ENCODE measurements at regions not wholly inside any gene's neighbourhood (a gene's known extent, or its start where the extent isn't known, plus 50 kb on each side); places are given as distances from the start of the nearest gene placed in this dataset.
A peak's percentile ranks its signal among the peaks of the same experiment; 100 is the strongest.

- no peak for DNase-seq (ENCODE audit: low read depth)
These were observed 219.5 kb upstream of the SKOR2 start for GRCh38 chr18:47470941-47471340.

DNA sequence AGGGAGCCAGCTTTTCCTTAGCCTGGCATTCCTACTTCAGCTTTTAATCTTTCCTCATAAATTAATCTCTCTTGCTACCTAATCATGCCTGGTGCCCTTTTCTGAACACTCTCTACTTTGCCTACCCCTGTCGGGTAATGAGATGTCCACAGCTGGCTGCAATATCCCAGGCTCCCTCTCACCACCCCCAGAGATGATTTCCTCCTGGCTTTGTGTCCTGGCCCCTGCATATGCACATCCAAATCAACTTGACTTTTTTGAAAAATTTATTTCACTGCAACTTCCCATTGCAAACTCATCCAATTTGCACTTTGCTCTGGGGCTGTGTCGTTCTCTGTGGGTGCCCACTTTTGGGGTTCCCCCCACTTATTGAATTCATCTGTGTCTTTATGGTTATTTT lies 218.1 kb upstream of the SKOR2 start:
- no peak for DNase-seq (ENCODE audit: low read depth)

DNA sequence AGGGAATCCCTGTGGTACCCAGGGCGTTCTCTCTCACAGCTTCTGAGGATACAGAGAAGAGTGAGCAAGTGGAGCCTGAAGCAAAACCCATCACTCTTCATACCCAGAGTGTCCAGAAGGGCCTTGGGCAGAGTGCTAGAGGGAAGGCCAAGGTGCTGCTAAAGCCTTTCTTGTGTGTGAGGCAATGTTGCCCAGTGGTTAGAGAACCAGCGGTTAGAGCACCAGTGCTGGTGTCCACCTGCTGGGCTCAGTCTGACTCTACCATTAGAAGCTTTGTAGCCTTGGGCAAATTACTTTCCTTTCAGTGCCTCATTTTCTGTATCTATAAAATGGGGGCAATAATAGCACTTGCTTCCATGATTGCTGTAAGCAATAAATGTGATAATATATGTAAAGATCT lies 210.5 kb upstream of the SKOR2 start:
- no peak for DNase-seq (ENCODE audit: low read depth)

DNA sequence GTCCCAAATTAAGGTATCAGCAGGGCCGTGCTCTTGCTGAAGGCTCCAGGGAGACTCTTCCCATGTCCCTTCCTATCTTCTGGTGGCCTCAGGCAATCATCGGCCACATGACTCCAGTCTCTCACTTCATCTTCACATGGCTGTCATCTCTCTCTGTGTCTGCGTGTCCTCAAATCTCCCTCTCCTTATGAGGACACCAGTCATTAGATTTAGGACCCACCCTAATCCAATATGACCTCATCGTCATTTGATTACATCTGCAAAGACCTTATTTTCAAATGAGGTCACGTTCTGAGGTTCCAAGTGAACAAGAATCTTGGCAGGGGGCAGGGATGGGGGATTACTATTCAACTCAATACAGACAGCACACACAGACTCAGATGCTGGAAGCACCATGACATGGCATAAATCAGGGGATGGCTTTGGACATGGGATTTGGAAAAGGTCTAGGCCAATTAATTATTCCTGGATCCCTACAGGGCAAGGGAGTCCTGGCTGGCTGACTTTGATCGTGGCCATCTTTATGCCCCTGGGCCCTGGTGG lies 210.0 kb upstream of the SKOR2 start:
- no peak for DNase-seq (ENCODE audit: low read depth)

DNA sequence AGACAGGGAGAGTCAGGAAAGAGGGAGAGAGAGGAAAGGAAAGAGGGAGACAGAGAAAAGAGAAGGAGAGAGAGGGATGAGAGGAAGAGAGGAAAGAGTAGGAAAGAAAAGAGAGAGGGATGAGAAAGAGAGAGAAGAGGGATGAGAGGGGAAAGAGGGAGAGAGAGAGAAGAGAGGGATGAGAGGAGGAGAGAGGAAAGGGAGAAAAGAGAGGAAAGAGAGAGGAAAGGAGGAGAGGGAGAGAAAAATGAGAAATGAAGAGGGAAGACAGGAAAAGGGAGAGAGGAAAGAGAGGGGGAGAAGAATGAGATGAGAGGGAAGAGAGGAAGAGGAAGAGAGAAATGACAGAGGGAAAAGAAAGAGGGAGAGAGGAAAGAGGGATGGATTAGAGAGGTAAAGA lies 207.0 kb upstream of the SKOR2 start:
- DNase-seq (ENCODE audit: low read depth): no peak

DNA sequence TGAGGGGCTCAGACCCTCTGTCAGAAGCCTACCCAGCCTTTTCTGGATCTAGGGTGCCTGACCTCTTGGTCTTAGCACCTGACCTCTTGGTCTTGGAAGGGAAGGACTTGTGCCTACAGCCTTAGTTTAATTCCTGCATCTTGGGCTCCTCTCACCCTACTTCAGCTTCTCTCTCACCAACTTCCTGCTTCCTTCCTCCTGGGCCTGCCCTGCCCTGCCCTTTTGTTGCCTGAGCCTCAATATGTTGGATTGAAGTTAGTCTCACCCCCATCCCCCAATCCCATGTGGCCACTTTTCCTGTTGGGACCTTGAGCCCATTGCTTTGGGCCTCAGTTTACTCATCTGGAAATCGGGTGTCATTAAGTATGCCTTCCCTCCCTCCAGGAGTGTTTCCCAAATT lies 206.2 kb upstream of the SKOR2 start:
- no peak for DNase-seq (ENCODE audit: low read depth)

DNA sequence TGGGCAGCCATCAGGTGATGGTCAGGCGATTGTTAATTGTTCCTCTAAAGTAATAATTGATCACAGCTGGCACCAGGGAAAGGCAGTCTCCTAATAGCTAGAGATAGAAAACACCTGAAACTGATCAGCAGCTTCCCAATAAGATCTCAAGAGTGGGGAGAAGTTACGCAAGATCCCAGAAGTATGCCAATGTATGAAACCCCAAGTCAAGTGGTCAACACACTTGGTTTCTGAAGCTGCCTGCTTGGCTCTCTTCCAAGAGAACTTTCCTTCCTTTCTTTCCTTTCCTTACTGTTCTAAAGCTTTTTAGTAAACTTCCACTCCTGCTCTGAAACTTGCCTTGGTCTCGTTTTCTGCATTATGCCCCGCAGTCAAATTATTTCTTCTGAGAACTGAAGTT lies 201.6 kb upstream of the SKOR2 start:
- no peak for DNase-seq (ENCODE audit: low read depth)

DNA sequence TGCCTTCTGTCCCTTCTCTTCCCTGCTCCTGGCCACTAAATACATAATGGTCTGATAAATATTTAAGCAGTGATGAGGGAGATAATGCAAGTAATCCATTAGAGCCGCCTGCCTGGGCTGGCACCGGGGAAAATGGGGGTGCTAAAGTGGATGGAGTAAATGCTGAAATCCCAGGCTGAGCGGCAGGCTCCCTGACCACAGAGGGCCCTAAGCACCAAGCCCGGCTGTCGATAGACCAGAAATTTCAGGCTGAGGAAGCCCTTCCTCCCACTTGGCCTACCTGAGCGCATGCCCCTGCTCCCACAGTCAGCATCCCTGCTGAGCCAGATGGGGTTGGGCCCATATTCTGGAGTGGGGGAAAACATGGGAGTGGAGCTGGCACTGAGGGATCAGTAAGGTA lies 197.5 kb upstream of the SKOR2 start:
- no peak for DNase-seq (ENCODE audit: low read depth)

DNA sequence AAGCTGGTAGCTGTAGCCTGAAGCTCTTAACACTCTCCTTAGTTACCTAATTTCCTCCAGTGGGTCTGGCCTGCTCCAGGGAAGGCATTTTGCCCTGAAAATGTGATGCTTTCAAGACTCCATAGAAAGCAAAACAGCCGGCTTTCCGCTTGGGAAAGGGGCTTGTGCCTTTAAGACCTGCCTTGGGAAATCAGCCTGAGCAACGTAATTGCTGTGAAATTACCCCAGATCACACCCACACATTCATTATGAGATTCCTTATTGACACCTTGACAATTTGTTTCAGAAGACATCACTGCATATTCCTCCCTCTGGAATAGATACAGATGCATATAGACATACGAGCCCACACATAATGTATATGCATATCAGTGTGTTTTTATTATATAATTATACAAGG lies 190.5 kb upstream of the SKOR2 start:
- DNase-seq (ENCODE audit: low read depth): no peak

DNA sequence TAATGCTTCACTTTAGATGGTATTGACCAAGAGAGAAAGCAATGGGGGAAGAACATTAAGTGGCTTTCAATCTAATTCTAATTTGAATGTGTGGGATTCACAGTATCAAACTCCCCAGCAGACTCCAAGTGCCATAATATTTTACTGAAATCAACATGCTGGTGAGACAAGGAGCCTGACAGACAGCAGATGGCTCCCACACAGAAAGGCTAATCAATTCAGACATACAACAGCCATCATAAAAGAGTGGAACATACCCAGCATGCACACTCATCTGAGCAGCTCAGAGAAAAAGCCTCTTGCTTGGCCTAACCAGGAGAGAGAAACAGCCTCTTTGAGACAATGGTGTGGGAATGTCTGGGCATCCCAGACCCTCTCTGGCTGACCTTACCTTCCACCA lies 186.5 kb upstream of the SKOR2 start:
- DNase-seq (ENCODE audit: low read depth): no peak

- no peak for DNase-seq (ENCODE audit: low read depth)
These were observed 185.4 kb upstream of the SKOR2 start for GRCh38 chr18:47436871-47437270.

DNA sequence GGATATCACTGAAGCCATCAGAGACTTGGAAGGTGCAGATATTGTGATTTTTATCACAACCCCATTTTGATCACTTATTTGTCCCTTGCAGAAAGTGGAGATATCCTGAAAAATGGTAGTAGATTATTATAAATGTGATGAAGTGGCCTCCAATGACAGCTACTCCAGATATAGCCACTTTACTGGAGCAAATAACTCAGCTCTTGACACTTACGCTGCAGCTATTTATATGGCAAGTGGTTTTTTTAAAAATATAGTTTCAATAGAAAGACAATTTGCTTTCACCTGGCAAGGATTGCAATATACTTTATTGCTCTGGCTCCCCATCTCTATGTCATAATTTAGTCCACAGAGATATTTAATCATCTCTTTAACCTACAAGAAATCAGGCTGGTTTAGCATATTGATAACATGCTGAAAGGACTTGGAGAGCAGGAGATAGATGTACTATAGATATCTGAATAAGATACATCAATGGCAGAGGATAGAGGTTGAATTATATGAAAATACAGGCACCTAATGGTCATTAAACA lies 182.8 kb upstream of the SKOR2 start:
- DNase-seq (ENCODE audit: low read depth): no peak

DNA sequence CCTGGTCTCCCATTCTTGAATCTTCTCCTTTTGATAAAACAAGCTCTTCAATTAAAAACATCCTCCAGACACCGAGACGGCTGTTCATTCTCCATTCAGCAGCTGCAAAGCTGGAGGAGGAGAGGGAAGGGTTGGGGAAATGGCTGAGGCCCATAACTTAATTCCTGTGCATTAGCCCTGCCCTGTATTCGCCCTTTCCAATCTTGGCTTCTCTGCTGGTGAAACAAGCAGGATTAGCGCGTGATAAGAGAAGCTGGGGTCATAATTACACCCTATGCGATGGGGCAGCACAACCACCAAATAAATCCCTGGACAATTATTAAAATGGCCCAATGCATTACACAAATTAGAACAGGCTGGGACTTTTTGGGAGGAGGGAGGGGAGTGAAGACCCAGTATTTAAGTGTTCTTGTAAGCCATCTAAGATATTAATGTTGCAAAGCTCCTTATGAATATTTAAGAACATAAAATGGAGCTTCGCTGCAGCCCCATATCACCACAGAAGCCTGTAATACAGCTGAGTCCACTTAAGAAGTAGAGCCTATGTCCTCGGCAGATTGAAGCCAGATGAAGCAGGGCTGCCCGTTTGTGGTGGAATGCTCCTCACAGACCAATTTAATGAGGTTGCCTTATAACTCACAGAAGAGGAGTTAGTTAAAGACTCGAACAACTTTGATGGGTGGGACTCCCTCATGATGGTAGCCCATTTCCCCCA lies 176.6 kb upstream of the SKOR2 start:
- DNase-seq (ENCODE audit: low read depth): no peak

DNA sequence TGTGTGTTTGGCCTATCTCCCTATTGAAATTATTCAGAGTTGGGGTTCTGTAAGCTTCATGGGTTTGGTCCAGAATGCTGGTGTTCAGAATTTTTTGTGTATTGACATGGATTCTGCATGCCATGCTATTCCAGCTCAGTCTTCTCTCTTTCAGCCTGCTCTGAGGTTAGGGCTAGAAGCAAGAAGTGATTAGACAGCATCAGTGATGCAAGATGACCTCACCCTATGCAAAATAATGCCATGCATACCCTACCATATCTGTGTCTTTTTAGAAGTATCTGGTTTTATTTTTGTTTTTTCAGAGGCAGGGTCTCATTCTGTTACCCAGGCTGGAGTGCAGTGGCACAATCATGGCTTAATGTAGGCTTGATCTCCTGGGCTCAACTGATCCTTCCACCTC lies 175.6 kb upstream of the SKOR2 start:
- no peak for DNase-seq (ENCODE audit: low read depth)

DNA sequence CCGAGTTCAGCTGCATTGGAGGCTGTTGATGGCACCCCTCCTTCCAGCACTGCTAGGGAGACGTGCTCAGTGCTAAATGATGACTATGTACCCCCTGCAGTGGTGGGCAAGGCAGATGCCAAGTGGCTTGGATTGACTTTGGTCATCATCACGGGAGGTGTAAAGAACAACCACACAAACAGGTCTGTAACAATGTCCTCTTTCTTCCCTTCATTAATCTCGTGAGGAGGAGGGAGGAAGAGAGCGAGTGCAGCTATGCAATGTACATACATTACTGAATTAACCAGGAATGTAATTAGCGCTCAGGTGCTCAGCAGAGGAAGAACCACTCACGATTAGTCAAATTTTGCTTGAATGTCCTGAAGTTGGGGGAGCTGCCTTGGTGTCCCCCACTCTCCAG lies 173.9 kb upstream of the SKOR2 start:
- DNase-seq (ENCODE audit: low read depth): peak; percentile 36

- DNase-seq (ENCODE audit: low read depth): peak; percentile 57
These were observed 171.1 kb upstream of the SKOR2 start for GRCh38 chr18:47422524-47422923.

GRCh38 chr18:47420130-47420529 lies 168.7 kb upstream of the SKOR2 start:
- no peak for DNase-seq (ENCODE audit: low read depth)

GRCh38 chr18:47418746-47419145 lies 167.3 kb upstream of the SKOR2 start:
- peak; percentile 58 for DNase-seq (ENCODE audit: low read depth)

- peak; percentile 37 for DNase-seq (ENCODE audit: low read depth)
These were observed 166.3 kb upstream of the SKOR2 start for GRCh38 chr18:47417807-47418206.

DNA sequence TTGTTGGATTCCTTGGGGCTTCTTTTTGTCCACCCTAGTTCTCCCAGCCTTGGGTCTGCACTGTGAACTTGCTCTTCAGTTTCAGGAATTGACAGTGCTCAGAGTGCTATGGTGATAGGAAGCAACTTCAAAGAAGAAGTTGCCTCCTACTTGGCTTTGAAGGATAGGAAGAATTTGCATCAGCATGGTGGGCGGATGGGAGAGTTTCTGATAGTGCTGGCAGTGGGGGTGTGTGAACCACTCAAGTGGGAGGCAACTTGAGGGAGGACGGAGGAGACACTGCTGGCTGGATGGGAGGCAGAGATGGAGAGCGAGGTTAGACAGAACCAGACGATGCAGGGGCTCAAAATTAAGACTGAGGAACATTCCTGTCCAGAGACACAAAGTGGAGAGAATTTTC lies 164.4 kb upstream of the SKOR2 start:
- no peak for DNase-seq (ENCODE audit: low read depth)

GRCh38 chr18:47413327-47413726 lies 161.9 kb upstream of the SKOR2 start:
- peak; percentile 51 for DNase-seq (ENCODE audit: low read depth)

DNA sequence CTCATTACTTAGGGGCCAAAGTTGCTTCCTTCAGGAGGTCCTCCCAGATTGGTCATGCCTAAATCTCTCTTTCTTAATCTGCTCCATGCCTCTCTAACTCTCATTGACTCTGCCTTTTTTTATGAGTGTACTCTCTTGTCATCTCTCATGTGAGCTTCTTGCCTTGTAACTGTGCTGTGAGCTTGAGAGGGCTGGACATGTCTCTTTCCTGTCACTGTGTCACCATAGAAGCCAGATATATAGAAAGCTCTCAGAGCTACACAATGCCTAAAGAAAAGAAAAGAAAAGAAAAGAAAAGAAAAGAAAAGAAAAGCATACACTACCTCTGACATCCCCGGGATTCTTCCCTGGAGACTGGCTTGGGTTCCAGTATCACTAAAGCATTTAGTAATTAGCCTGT lies 161.5 kb upstream of the SKOR2 start:
- no peak for DNase-seq (ENCODE audit: low read depth)

DNA sequence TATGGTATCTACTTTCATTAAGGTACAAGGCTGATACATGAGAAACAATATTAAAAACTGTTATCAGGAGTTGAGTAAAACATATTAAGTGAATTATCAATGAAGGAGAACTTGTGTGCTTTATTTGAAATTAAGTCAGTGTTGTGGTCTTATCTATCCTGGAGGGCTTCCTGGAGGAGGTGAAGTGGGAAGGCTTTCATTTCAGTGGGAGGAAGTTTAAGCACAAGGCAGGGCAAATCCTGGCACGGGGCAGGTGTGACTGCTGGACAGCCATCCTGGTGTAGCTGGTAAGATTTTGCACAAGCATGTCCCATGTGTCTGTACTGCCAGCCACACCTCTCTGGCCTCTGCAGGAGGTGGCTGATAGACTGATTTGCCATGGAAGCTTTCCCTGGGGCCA lies 159.7 kb upstream of the SKOR2 start:
- DNase-seq (ENCODE audit: low read depth): no peak

DNA sequence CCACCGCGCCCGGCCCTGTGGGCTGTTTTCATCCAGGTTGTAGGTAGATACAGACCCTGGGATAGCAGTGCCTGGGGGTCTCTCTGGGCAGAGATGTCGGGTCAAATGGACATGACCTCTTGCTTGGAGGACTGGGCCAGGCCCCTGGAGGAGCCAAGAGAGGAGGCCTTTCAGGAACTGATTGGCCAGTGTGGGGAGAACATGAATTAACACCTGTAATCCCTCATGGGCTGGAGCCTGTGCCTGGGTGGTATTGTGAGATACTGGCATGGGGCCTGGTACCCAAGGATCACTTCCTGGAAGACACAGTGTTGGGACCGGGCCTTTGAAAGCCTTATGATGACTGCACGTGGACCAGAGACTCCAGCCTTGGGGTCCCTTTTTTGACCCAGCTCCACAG lies 158.7 kb upstream of the SKOR2 start:
- DNase-seq (ENCODE audit: low read depth): no peak
